AG09319 (cell line): ENCODE measurements at regions not wholly inside any gene's neighbourhood (a gene's known extent, or its start where the extent isn't known, plus 50 kb on each side); places are given as distances from the start of the nearest gene placed in this dataset.
"Not testable (repeated sequence)": the region's sequence is repeated elsewhere in the genome, so short reads cannot be mapped to it uniquely, and the experiment has no call there.

Experiments
- DNase-seq: peaks from one replicate; pipeline ENCODE4 v3.0.0-alpha.2; 2010; ENCODE audit warnings: low read depth; ENCODE audit errors: extremely low read depth
- TF ChIP-seq, protein P1 (sequence below): IDR thresholded peaks from 2 replicates; pipeline ENCODE4 v1.5.1; 2011; ENCODE audit warnings: low read depth, mild to moderate bottlenecking, inconsistent platforms, low read length, moderate library complexity

GRCh38 chr3:8157640-8158039 lies 344.0 kb upstream of the LMCD1 start:
- DNase-seq: no peak
- TF ChIP-seq, protein P1, sequence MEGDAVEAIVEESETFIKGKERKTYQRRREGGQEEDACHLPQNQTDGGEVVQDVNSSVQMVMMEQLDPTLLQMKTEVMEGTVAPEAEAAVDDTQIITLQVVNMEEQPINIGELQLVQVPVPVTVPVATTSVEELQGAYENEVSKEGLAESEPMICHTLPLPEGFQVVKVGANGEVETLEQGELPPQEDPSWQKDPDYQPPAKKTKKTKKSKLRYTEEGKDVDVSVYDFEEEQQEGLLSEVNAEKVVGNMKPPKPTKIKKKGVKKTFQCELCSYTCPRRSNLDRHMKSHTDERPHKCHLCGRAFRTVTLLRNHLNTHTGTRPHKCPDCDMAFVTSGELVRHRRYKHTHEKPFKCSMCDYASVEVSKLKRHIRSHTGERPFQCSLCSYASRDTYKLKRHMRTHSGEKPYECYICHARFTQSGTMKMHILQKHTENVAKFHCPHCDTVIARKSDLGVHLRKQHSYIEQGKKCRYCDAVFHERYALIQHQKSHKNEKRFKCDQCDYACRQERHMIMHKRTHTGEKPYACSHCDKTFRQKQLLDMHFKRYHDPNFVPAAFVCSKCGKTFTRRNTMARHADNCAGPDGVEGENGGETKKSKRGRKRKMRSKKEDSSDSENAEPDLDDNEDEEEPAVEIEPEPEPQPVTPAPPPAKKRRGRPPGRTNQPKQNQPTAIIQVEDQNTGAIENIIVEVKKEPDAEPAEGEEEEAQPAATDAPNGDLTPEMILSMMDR: no peak

- DNase-seq: no peak
- TF ChIP-seq, protein P1: no peak
These were observed 337.5 kb upstream of the LMCD1 start for GRCh38 chr3:8164145-8164544.

DNA sequence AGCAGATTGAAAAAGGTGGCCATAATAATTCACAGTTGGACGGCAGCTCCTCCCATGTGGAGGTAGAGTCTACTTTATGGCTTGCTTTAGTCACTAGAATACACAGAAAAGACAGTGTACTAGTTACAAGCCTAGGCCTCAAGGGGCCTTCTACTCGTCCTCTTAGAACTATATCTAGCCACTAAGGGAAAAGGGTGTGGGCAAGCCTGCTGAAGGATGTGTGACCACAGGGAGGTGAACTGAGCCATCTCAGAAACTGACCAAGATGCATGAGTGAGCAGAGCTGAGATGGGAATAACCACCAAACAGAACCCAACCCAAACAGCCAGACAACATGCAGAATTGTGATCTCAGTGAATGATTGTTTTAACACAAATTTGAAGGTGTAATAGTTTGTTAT lies 335.6 kb upstream of the LMCD1 start:
- no peak for DNase-seq
- TF ChIP-seq, protein P1: no peak

GRCh38 chr3:8170971-8171508 lies 330.6 kb upstream of the LMCD1 start:
- DNase-seq: no peak
- TF ChIP-seq, protein P1: no peak

DNA sequence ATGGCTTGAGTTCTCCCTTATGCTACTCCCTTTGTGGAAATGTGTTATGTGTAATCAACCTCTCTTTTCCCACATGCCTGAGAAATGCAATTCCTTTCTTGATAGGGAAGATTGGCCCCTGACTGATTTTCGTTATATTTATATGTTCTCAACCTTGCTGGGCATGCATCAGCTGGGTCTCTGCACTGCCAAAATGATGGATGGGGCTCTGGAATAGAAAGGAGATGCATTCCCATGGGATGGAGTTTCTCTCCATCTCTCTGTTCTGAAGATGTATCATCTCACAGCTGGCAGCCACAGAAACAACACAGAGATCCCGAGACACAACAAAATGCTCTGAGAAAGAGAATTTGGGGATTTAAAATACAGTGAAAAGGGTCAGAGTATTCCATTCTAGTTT lies 327.7 kb upstream of the LMCD1 start:
- TF ChIP-seq, protein P1: no peak
- no peak for DNase-seq

GRCh38 chr3:8176759-8177483 lies 324.7 kb upstream of the LMCD1 start:
- DNase-seq: not testable (repeated sequence)

- DNase-seq: not testable (repeated sequence)
These were observed 323.1 kb upstream of the LMCD1 start for GRCh38 chr3:8178516-8178915.

- DNase-seq: no peak
- TF ChIP-seq, protein P1: no peak
These were observed 318.7 kb upstream of the LMCD1 start for GRCh38 chr3:8182904-8183303.
